Right renal pelvis (tissue), 4 donors: ENCODE measurements at regions not wholly inside any gene's neighbourhood (a gene's known extent, or its start where the extent isn't known, plus 50 kb on each side); places are given as distances from the start of the nearest gene placed in this dataset.
A peak's percentile ranks its signal among the peaks of the same experiment; 100 is the strongest.
"Not testable (repeated sequence)": the region's sequence is repeated elsewhere in the genome, so short reads cannot be mapped to it uniquely, and the experiment has no call there.

Experiments
- DNase-seq, 4 donors: peaks; one replicate each; pipeline ENCODE4 v3.0.0-alpha.2; 2013; ENCODE audit warnings: low read depth in 4 of 4, low spot score in 3 of 4, missing footprints in 1 of 4

- no peak for DNase-seq
Measured at GRCh38 chr11:56883371-56883987, 105.2 kb upstream of the OR5AK2 start.

DNA sequence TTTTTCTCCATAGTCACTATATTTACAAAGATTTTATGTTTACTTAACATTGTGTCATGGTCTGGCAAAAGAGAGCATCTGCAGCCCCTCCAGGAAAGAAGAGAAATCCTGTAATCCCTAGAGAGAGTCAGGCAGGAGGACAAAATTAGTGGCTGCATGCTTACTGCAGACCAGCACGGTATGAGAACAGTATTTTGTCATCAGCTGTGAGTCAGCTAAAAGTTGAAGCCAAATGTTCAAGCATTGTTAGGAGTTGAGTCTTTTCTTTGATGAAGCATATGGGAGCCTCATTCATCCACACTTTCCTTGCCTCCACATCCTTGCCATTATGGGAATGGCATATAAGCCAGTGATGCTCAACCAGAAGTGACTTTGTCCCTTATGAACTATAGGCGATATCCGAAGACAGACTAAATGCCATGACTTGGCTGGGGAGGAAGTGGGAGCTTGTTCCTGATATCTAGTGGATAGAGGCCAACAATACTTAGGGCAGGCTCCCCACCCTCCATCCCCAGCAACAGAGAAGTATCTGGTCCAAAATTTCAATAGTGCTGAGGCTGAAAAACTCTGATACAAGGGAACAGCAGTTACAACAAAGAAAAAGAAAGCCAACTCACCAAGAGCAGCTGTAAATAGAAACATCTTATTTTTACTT lies 112.0 kb upstream of the OR5AK2 start:
- DNase-seq, result no peak

- no peak for DNase-seq
Measured at GRCh38 chr11:56855217-56855616, 106.7 kb upstream of the OR9G4 start.

GRCh38 chr11:56852131-56852530 lies 103.6 kb upstream of the OR9G4 start:
- no peak for DNase-seq

DNA sequence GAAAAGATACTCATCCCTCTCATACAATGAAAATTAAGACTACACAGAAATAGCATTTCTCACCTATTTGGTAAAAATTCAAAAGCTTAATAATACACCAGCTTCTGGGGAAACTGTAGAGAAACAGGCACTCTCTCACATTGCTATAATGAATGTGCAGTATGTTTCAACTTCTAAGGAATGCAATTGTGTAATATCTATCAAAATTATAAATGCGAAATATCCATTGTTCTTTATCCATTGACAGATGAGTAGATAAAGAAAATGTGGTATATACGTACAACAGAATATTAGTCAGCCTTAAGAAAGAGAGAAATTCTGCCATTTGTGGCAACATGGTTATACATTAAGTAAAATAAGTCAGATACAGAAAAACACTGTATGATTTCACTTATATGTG lies 101.4 kb upstream of the OR9G4 start:
- no peak for DNase-seq

DNA sequence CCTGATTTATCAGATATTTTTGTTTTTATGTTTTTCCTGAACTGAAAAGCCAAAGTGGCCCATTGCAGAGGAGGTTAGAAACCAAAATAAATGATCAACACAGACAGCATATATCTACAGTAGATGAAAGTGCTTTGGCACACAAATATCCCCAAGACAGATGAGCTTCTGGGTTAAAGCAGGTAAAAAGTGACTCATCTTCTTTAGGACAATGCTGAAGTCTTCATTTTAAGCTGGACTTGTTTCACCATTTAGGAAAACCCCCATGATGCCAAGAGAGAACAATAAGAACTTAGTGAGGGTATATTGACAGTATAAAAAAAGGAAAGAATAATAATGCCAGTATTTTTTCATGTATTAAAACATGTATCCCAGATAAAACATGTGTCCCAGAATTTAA lies 100.8 kb upstream of the OR9G4 start:
- no peak for DNase-seq

GRCh38 chr11:56848141-56848809 lies 99.8 kb upstream of the OR9G4 start:
- no peak for DNase-seq

- DNase-seq, result peak in 3 of 4 donors; percentile 18 to 33 (median 25)
Measured at GRCh38 chr11:56846631-56847576, 98.4 kb upstream of the OR9G4 start.

DNA sequence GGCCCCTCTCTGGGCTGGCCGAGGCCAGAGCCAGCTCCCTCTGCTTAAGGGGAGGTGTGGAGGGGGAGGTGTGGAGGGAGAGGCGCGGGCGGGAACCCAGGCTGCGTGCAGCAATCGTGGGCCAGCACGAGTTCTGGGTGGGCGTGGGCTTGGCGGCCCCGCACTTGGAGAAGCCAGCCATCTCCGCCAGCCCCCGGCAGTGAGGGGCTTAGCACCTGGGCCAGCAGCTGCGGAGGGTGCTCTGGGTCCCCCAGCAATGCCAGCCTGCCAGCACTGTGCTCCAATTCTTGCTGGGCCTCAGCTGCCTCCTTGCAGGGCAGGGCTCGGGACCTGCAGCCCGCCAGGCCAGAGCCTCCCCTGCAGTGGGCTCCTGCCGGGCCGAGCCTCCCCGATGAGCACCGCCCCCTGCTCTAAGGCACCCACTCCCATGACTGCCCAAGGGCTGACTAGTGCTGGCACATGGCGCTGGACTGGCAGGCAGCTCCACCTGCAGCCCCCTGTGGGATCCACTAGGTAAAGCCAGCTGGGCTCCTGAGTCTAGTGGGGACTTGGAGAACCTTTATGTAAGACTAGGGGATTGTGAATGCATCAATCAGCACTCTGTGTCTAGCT lies 96.7 kb upstream of the OR9G4 start:
- DNase-seq, result no peak

DNA sequence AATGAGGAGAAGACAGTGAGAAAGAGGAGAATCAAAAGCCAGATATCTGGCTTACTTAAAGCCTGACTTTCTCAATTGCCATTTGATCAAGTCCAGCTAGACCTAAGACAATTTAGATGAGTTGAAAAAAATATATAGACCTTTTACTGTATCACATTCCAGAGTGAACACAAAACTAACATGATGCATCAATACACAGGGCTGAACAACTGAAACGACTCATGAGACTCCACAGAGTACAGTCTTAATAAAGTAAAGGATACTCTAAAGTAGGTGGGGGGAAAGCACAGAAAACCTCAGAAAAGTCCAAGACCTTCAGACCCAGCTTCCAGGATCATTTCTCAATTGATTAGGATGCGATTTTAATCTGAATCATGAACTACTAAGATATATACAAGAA lies 95.3 kb upstream of the OR9G4 start:
- no peak for DNase-seq

DNA sequence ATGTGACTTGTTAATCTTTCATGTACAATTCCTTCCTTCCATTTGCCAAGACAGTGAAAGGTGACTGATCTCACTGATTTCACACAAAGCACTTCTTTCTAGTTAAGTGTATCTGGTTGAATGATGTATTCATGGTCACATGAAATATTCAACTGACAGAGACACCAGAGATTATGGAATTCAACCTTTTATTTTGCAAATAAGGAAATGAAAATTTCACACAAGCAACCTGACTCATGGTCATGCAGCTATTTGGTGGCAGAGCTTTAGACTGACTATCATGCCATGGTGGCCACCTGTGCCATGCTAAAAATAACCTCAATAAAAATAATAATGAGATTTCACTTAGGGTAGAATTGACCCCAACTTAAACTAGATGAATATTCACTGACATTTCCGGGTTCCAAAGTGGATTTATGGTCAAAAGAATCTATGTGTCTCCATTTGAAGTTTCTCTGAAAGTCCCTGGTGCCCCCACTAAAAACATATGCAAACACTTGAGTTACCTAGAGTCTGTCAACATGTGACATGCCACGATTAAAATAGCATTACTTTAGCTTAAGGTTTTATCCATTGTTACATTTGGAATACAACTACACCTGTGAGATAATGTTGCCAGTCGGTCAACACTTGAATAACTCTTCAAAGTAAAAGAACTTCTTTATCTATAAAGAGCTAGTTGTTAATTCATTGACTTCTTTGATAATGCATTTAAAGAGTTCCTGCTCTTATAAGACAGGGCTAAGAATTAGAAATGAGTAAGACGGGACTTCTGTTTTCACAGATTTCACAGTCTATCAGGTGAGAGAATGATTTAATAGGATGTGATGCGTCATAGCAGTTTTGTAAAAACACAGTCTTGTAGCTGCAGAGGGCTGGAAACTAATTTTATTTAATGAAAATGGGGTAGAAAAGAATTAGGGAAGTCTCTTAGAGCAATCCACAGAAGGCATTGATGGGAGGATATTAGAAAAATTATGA lies 94.6 kb upstream of the OR9G4 start:
- no peak for DNase-seq

DNA sequence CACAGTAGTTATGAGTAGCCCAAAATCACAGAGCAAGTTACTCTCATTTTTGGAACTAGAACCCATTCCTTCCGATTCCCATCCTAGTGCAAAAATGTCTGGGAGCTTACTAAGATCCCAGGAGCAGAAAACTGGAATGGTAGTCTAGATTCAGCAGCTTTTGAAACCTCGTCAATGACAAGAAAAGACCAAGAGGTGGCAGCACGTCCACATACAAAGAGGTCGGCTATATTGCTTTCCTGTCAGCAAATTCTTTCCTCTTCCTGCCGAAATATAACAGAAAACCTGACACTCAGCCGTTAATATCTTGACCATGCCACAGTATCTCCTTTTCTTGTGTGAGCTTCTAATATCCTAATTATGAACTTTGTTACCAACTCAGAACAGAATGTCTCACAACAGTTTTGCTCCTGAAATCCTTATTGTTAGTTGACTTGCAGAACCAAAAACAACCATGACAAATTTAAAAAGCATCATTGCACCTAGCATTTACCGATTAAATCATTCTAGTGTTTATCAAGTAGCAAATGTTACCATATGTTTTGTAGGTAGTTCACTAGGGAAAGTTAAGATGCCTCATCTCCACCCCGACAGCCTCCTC lies 92.8 kb upstream of the OR9G4 start:
- peak; percentile 35 to 51 (median 40) for DNase-seq

- not testable (repeated sequence) for DNase-seq
Measured at GRCh38 chr11:56827357-56827756, 78.9 kb upstream of the OR9G4 start.

DNA sequence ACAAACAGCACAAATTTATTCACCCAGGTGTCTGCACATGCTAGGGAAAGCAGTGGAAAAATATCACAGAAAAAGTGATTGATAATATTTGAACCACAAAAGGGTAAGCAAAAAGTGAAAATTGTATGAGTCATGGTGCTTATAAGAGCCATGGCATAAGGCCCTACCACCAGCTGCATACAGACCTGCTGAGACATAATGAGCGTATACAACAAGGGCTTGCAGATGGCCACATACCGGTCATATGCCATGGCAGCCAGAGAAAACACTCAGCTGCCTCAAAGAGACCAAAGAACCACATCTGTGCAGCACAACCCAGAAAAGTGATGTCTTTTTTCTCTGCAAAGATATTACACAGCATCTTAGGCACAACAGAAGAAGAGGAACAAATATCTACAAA lies 71.4 kb upstream of the OR9G4 start:
- DNase-seq, result no peak

DNA sequence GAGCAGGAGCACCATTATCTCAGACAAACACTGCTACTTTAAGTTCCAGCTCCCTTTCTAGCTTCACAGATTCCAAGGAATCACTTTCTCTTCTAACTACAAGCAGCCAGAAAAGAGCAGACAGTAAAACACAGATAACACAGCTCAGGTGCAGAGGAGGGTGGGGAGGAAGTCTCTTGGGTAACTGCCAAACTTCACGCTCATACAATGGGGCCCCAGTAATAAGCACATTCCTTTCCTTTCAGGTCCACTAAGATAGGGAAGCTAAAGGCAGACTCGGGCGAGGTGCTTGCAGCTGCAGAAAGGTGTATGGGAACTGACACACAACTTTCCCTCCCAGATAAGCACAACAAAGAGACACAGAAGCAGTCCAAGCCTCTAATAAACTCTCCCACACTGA lies 69.2 kb upstream of the OR9G4 start:
- no peak for DNase-seq

GRCh38 chr11:56816259-56816658 lies 67.8 kb upstream of the OR9G4 start:
- no peak for DNase-seq

DNA sequence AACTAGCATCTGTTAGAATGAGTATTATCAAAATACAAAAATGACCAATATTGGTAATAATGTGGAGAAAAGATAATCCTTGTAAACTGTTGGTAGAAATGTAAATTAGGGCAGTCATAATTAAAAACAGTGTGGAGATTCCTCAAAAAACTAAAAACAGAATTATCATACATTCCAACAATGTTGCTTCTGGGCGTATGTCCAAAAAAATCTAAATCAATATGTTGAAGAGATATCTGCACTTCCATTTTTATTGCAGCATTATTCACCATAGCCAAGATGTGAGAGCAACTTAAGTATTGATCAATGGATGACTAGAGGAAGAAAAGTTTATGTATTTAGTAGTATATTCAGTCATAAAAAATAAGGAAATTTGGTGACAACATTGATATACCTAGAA lies 59.8 kb upstream of the OR9G4 start:
- no peak for DNase-seq

DNA sequence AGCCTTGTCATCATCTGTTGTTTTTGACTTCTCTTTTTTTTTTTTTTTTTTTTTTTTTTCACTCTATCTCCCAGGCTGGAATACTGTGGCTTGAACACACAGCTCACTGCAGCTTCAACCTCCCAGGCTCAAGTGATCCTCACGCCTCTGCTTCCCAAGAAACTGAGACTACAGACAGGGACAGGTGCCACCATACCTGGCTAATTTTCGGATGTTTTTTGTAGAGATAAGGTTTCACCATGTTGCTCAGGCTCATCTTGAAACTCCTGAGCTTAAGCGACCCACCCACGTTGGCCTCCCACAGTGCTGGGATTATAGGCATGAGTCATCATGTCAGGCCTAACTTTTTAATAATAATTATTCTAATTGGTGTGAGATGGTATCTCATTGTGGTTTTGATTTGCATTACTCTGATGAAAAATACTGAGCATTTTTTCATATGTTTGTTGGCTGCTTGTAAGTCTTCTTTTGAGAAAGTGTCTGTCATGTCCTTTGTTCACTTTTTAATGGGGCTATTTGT lies 51.3 kb upstream of the OR9G4 start:
- no peak for DNase-seq
